IMR-90 (cell line): ENCODE measurements at regions not wholly inside any gene's neighbourhood (a gene's known extent, or its start where the extent isn't known, plus 50 kb on each side); places are given as distances from the start of the nearest gene placed in this dataset.

Source experiments
- ATAC-seq: fragments of 200-7000 bp; cut with Tn5 transposase; 2 replicates; pipeline ENCODE4 v1.9.1; 2020; ENCODE audit warnings: low read depth, mild to moderate bottlenecking, moderate library complexity
- BruUV-seq: library from RNA; stranded (reverse); fragments of 400-500 nt; replicated peaks from 2 replicates; lab custom pipeline; 2021; lab: Mats Ljungman, UMichigan
- CTCF ChIA-PET: fragments of 300-600 bp; formaldehyde crosslinking; extraction: SDS; loops from one replicate; lab custom pipeline; 2021; ENCODE audit warnings: antibody characterized with exemption; lab: Yijun Ruan, JAX
- POLR2A ChIA-PET: fragments of 300-600 bp; sonication (Branson Sonifier 250); formaldehyde crosslinking; loops from one replicate; lab custom pipeline; 2022; ENCODE audit warnings: antibody characterized with exemption; ENCODE audit not compliant: unreplicated experiment; lab: Charles Lee
- DNase-seq: peaks from one replicate; pipeline ENCODE4 v3.0.0; 2013
- H2AFZ ChIP-seq: replicated peaks from 2 replicates; pipeline ENCODE3; 2013; ENCODE audit warnings: low read length, mild to moderate bottlenecking; ENCODE audit not compliant: poor library complexity
- H2AK5ac ChIP-seq: 2 replicates; pipeline ENCODE4 v1.6.1; 2013; ENCODE audit warnings: low read depth, low read length, inconsistent platforms
- H2AK9ac ChIP-seq: replicated peaks from 2 replicates; pipeline ENCODE3; 2013; ENCODE audit warnings: mild to moderate bottlenecking, low read depth, low read length, moderate library complexity; ENCODE audit not compliant: poor library complexity
- H2BK120ac ChIP-seq: 2 replicates; pipeline ENCODE4 v1.6.1; 2013; ENCODE audit warnings: low read depth, low read length, inconsistent platforms
- H2BK15ac ChIP-seq: 3 replicates; pipeline ENCODE4 v1.6.1; 2013; ENCODE audit warnings: low read depth, low read length, inconsistent platforms
- H2BK20ac ChIP-seq: 2 replicates; pipeline ENCODE4 v1.6.1; 2013; ENCODE audit warnings: low read depth, mild to moderate bottlenecking, inconsistent platforms, low read length, moderate library complexity
- H2BK5ac ChIP-seq: 2 replicates; pipeline ENCODE4 v1.6.1; 2013; ENCODE audit warnings: mild to moderate bottlenecking, low read depth, low read length, inconsistent platforms; ENCODE audit not compliant: poor library complexity, severe bottlenecking
- H3K14ac ChIP-seq: replicated peaks from 2 replicates; pipeline ENCODE4 v1.6.1; 2013; ENCODE audit warnings: low read depth, low read length, inconsistent platforms
- H3K18ac ChIP-seq: 2 replicates; pipeline ENCODE4 v1.6.1; 2013; ENCODE audit warnings: low read depth, low read length, control low read depth
- H3K23ac ChIP-seq: 2 replicates; pipeline ENCODE4 v1.6.1; 2013; ENCODE audit warnings: low read depth, low read length, inconsistent platforms
- H3K27ac ChIP-seq: 2 replicates; pipeline ENCODE4 v1.5.1; 2013; ENCODE audit warnings: mild to moderate bottlenecking, control low read depth, low read length; ENCODE audit not compliant: insufficient read depth
- H3K27me3 ChIP-seq: 2 replicates; pipeline ENCODE4 v1.6.1; 2013; ENCODE audit warnings: low read length; ENCODE audit not compliant: control insufficient read depth, insufficient read depth
- H3K36me3 ChIP-seq: 2 replicates; pipeline ENCODE4 v1.6.1; 2013; ENCODE audit warnings: low read length, mixed read lengths; ENCODE audit not compliant: control insufficient read depth, insufficient read depth
- H3K4ac ChIP-seq: 2 replicates; pipeline ENCODE4 v1.6.1; 2013; ENCODE audit warnings: low read depth, low read length, inconsistent platforms
- H3K4me1 ChIP-seq: 2 replicates; pipeline ENCODE4 v1.6.1; 2013; ENCODE audit warnings: low read length, mixed read lengths; ENCODE audit not compliant: control insufficient read depth, insufficient read depth
- H3K4me2 ChIP-seq: 2 replicates; pipeline ENCODE4 v1.6.1; 2013; ENCODE audit warnings: low read depth, mild to moderate bottlenecking, control low read depth, low read length, moderate library complexity
- H3K4me3 ChIP-seq: 2 replicates; pipeline ENCODE4 v1.5.1; 2013; ENCODE audit warnings: low read depth, mild to moderate bottlenecking, control low read depth, low read length, moderate library complexity; ENCODE audit not compliant: insufficient read depth
- H3K56ac ChIP-seq: 2 replicates; pipeline ENCODE4 v1.6.1; 2013; ENCODE audit warnings: low read length, inconsistent platforms; ENCODE audit not compliant: insufficient read depth; ENCODE audit errors: extremely low read depth
- H3K79me1 ChIP-seq, 2 experiments: 2 replicates each; pipeline ENCODE4 v1.6.1; 2013; ENCODE audit warnings: low read length in 2 of 2, inconsistent platforms in 1 of 2, low read depth in 1 of 2
- H3K9ac ChIP-seq: 2 replicates; pipeline ENCODE4 v1.6.1; 2013; ENCODE audit warnings: low read depth, low read length, control low read depth
- H3K9me1 ChIP-seq: 2 replicates; pipeline ENCODE4 v1.6.1; 2013; ENCODE audit warnings: low read length, inconsistent platforms; ENCODE audit not compliant: insufficient read depth
- H3K9me3 ChIP-seq: 2 replicates; pipeline ENCODE4 v1.6.1; 2013; ENCODE audit warnings: low read length; ENCODE audit not compliant: control insufficient read depth, insufficient read depth
- H4K20me1 ChIP-seq: 2 replicates; pipeline ENCODE4 v1.6.1; 2013; ENCODE audit warnings: low read length, inconsistent platforms; ENCODE audit not compliant: insufficient read depth
- H4K5ac ChIP-seq: 2 replicates; pipeline ENCODE4 v1.6.1; 2013; ENCODE audit warnings: mild to moderate bottlenecking, low read depth, low read length, control low read depth
- H4K8ac ChIP-seq, 2 experiments: 2 replicates each; pipeline ENCODE4 v1.6.1; 2013; ENCODE audit warnings: low read depth in 2 of 2, low read length in 2 of 2, control low read depth in 1 of 2, inconsistent platforms in 1 of 2
- H4K91ac ChIP-seq: 2 replicates; pipeline ENCODE4 v1.6.1; 2013; ENCODE audit warnings: low read depth, low read length, inconsistent platforms; ENCODE audit not compliant: insufficient read depth
- CEBPB ChIP-seq: IDR thresholded peaks from 2 replicates; pipeline ENCODE4 v1.6.1; 2012; ENCODE audit warnings: low read depth, low read length, improper control_type of control experiment
- CHD1 ChIP-seq: IDR thresholded peaks from 2 replicates; pipeline ENCODE4 v1.6.1; 2012; ENCODE audit warnings: low read depth, low read length, improper control_type of control experiment
- FOS ChIP-seq: fragments of 150-350 bp; IDR thresholded peaks from 2 replicates; pipeline ENCODE4 v1.6.1; 2016; ENCODE audit warnings: low read depth, low read length
- MAFK ChIP-seq: IDR thresholded peaks from 2 replicates; pipeline ENCODE4 v1.6.1; 2012; ENCODE audit warnings: low read depth, low read length, improper control_type of control experiment
- RAD21 ChIP-seq: IDR thresholded peaks from 2 replicates; pipeline ENCODE4 v1.6.1; 2012; ENCODE audit warnings: low read length, improper control_type of control experiment
- WGBS, 2 experiments: methylation state at CpG; one replicate each; pipeline versions ENCODE4 v1.1.5 to v1.1.7; 2013; ENCODE audit warnings: missing lambda C conversion rate in 2 of 2; ENCODE audit not compliant: insufficient read length in 1 of 2; ENCODE audit errors: extremely low coverage in 2 of 2; 5-methylcytosine and 5-hydroxymethylcytosine counted together
- dilution Hi-C: fragments of 300-500 bp; cut with HindIII; formaldehyde crosslinking; loops from one replicate; pipeline ENCODE4 v1.14.3; 2018; ENCODE audit warnings: low sequenced_read_pairs; ENCODE audit not compliant: unreplicated experiment
- in situ Hi-C: fragments of 300-500 bp; cut with MboI; formaldehyde crosslinking; loops from 3 replicates; pipeline ENCODE4 v1.14.3; 2019; ENCODE audit warnings: low sequenced_read_pairs, inconsistent platforms, mixed read lengths
- intact Hi-C: fragments of 100-400 bp; cut with micrococcal nuclease; formaldehyde crosslinking; loops from 2 replicates; pipeline ENCODE4 v1.10.0; 2022
- TF ChIP-seq, protein P1 (sequence below): fragments of 150-350 bp; IDR thresholded peaks from 2 replicates; pipeline ENCODE4 v1.6.1; 2017; ENCODE audit warnings: mild to moderate bottlenecking, antibody characterized with exemption, low read length, low read depth

DNA sequence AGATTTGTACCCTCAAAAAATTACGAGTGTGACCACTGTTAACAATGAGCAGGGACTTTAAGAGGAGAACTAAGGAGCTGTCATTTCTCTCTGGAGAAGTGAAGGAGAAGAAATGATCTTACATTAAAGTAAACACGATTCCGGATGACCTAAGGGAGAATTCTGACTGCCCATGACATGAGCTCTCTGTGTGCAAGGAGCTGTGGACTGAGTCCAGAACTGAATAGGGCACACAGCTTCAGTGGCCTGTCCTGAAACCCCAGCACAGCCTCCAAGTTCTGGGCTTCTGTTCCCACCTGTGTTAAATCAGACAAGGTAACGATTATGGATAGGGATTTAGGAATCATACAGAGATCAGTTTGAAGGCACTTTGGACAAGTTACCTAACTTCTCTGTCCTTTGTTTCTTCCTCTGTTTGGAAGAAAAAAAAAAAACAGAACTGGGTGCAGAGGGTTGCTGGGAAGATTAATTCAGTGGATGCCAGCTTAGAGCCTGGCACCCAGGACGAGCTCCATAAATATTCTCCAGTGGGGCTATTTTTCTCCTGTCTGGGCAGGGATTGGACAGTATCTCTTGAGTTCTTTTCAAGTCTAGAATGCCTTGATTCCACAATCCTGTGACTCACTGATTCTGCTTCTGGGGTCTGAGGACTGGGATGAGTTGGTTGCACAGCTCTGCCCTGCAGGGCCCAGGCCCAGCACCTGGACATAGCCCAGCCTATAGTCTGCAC, 65.7 kb downstream of the MRPL14 start:
- CTCF ChIA-PET, result interaction anchor here (0.9 kb wide), 1 partner anchor 291 kb away, joined by 3 read pairs; the partner anchor contains the start of gene VEGFA
- peak; percentile 9; the same call in 1 of the 2 replicates for ATAC-seq
- peak overlapping the region; percentile 84; the same call in 1 of the 2 replicates for H3K23ac ChIP-seq
- peak overlapping the region; percentile 71 for H2AK9ac ChIP-seq
- peaks cover 64% of the 10 kb centered on the region for H3K4me1 ChIP-seq
- peak overlapping the region; percentile 61 for H3K56ac ChIP-seq
- H2BK5ac ChIP-seq, result peak overlapping the region; percentile 87
- dilution Hi-C loops (no loop called here), intact Hi-C loops (no loop called here), in situ Hi-C loops (no loop called here)
- H3K4me3 ChIP-seq, result no peak overlapping the region
- TF ChIP-seq RAD21, result 0 out of 2 replicates have a peak, but pooled peaks have one; percentile 21
- TF ChIP-seq CHD1, result no peak
- TF ChIP-seq, protein P1, sequence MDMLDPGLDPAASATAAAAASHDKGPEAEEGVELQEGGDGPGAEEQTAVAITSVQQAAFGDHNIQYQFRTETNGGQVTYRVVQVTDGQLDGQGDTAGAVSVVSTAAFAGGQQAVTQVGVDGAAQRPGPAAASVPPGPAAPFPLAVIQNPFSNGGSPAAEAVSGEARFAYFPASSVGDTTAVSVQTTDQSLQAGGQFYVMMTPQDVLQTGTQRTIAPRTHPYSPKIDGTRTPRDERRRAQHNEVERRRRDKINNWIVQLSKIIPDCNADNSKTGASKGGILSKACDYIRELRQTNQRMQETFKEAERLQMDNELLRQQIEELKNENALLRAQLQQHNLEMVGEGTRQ, result no peak
- TF ChIP-seq FOS, result peak; percentile 72
- peak; percentile 72 for TF ChIP-seq CEBPB
- TF ChIP-seq MAFK, result no peak
- H3K27ac ChIP-seq, result peak overlapping the region; percentile 48
- peak; percentile 84 for DNase-seq
- peak overlapping the region; percentile 5; the same call in 1 of the 2 replicates for H3K9ac ChIP-seq
- H3K27me3 ChIP-seq, result no peaks in the 10 kb centered on the region
- peak overlapping the region; percentile 49 for H2AFZ ChIP-seq
- no peaks in the 10 kb centered on the region; the same call in 1 of the 2 replicates for H4K20me1 ChIP-seq
- H3K9me3 ChIP-seq, result no peaks in the 10 kb centered on the region
- no peaks in the 10 kb centered on the region for H3K36me3 ChIP-seq
- H4K5ac ChIP-seq, result peak overlapping the region; percentile 40
- H3K4me2 ChIP-seq, result no peak overlapping the region; the same call in 1 of the 2 replicates
- peak overlapping the region; percentile 98 for H2AK5ac ChIP-seq
- peak overlapping the region; percentile 85 for H4K91ac ChIP-seq
- peak overlapping the region; percentile 90; the same call in 2 of the 3 replicates for H2BK15ac ChIP-seq
- peak overlapping the region; percentile 23 to 75; a peak in 3 of 4 replicates for H4K8ac ChIP-seq
- H3K4ac ChIP-seq, result peak overlapping the region; percentile 88
- peak overlapping the region; percentile 94 for H2BK20ac ChIP-seq
- POLR2A ChIA-PET, result no interaction called here
- BruUV-seq, result no TSS peak
- peaks cover 0 to 38% of the 10 kb centered on the region in 2 experiments; a peak in 2 of 4 replicates for H3K79me1 ChIP-seq
- peak overlapping the region; percentile 94 for H2BK120ac ChIP-seq
- peaks cover 60% of the 10 kb centered on the region for H3K9me1 ChIP-seq
- 17% methylated on average over 2 of the region's 5 CpGs; no CpG with 5 or more reads in 1 of the 2 experiments for WGBS, 2 experiments
- H3K18ac ChIP-seq, result peak overlapping the region; percentile 53; the same call in 1 of the 2 replicates
- peak overlapping the region; percentile 88 for H3K14ac ChIP-seq
